HepG2 (cell line): ENCODE measurements at regions not wholly inside any gene's neighbourhood (a gene's known extent, or its start where the extent isn't known, plus 50 kb on each side); places are given as distances from the start of the nearest gene placed in this dataset.

Source experiments
- ATAC-seq: fragments of 200-7000 bp; cut with Tn5 transposase; 3 replicates; pipeline ENCODE4 v1.9.1; 2020; ENCODE audit warnings: mild to moderate bottlenecking, moderate library complexity
- BruUV-seq: library from RNA; stranded (reverse); fragments of 400-500 nt; replicated peaks from 2 replicates; lab custom pipeline; 2021; lab: Mats Ljungman, UMichigan
- CTCF ChIA-PET: fragments of 300-600 bp; formaldehyde crosslinking; extraction: SDS; loops from one replicate; lab custom pipeline; 2021; ENCODE audit warnings: low total read pairs, inconsistent platforms, low intra/inter-chr PET ratio; lab: Yijun Ruan, JAX
- POLR2A ChIA-PET: fragments of 350-600 bp; sonication (Branson Sonifier 250); formaldehyde crosslinking; loops from one replicate; lab custom pipeline; 2020; ENCODE audit warnings: antibody characterized with exemption, inconsistent platforms; lab: Yijun Ruan, JAX
- DNase-seq: peaks from one replicate; pipeline ENCODE4 v3.0.0-alpha.2; 2015; ENCODE audit warnings: low spot score
- FAIRE-seq: peaks from 3 replicates; lab custom pipeline; 2011; peaks lifted over from hg19 to GRCh38; lab: Jason Lieb, UNC
- H2AFZ ChIP-seq: one replicate; pipeline ENCODE4 v1.6.1; 2011; ENCODE audit warnings: low read length, inconsistent platforms
- H3K27ac ChIP-seq: fragments of 300-600 bp; 3 replicates; pipeline ENCODE4 v1.8.0; 2011; ENCODE audit warnings: mixed run types, mild to moderate bottlenecking, mixed read lengths, low read length, inconsistent platforms; ENCODE audit not compliant: insufficient read depth; ENCODE audit errors: extremely low read length
- H3K27me3 ChIP-seq, 2 experiments: fragments of 200-600 bp in 1 of 2; 2 replicates in 1 of 2; 3 replicates in 1 of 2; pipeline versions ENCODE4 v1.6.0 to v1.8.0; 2011; ENCODE audit warnings: low read length in 2 of 2, mild to moderate bottlenecking in 2 of 2, moderate library complexity in 2 of 2, inconsistent platforms in 1 of 2; ENCODE audit not compliant: insufficient read depth in 2 of 2, control insufficient read depth in 1 of 2
- H3K36me3 ChIP-seq, 2 experiments: fragments of 200-600 bp in 1 of 2; replicated peaks in 1 of 2; 2 replicates in 1 of 2; 3 replicates in 1 of 2; pipeline versions ENCODE4 v1.5.1 to v1.8.0; 2011; ENCODE audit warnings: low read length in 2 of 2, inconsistent platforms in 1 of 2; ENCODE audit not compliant: insufficient read depth in 2 of 2, control insufficient read depth in 1 of 2
- H3K4me1 ChIP-seq: 2 replicates; pipeline ENCODE4 v1.5.1; 2012; ENCODE audit warnings: low read length, inconsistent platforms; ENCODE audit not compliant: insufficient read depth
- H3K4me2 ChIP-seq: 2 replicates; pipeline ENCODE4 v1.6.0; 2011; ENCODE audit warnings: low read depth, low read length, inconsistent platforms
- H3K4me3 ChIP-seq, 3 experiments: fragments of 200-600 bp in 1 of 3; sonication (generic), shearing (Covaris generic) in 1 of 3; replicated peaks in 1 of 3; 2 replicates each; pipeline ENCODE4 v1.5.1; 2011 to 2016; ENCODE audit warnings: low read length in 3 of 3, inconsistent platforms in 2 of 3, low read depth in 2 of 3, mild to moderate bottlenecking in 2 of 3, control low read depth in 1 of 3, mixed read lengths in 1 of 3; ENCODE audit not compliant: insufficient read depth in 1 of 3
- H3K79me2 ChIP-seq: one replicate; pipeline ENCODE4 v1.6.1; 2011; ENCODE audit warnings: low read length, inconsistent platforms; ENCODE audit not compliant: insufficient read depth
- H3K9ac ChIP-seq: 2 replicates; pipeline ENCODE4 v1.6.0; 2011; ENCODE audit warnings: mild to moderate bottlenecking, low read depth, low read length, inconsistent platforms; ENCODE audit not compliant: insufficient read depth
- H3K9me3 ChIP-seq: 2 replicates; pipeline ENCODE4 v1.5.1; 2012; ENCODE audit warnings: mild to moderate bottlenecking, low read length
- H4K20me1 ChIP-seq: 2 replicates; pipeline ENCODE4 v1.6.0; 2011; ENCODE audit warnings: inconsistent platforms, mild to moderate bottlenecking, low read length, moderate library complexity; ENCODE audit not compliant: insufficient read depth
- DNMT3B ChIP-seq: conservative IDR thresholded peaks from 2 replicates; pipeline ENCODE4 v1.6.1; 2016; ENCODE audit warnings: missing biosample characterization, control low read depth
- MEF2D ChIP-seq: sonication (generic); formaldehyde crosslinking; IDR thresholded peaks from 2 replicates; pipeline ENCODE4 v1.5.1; 2020; ENCODE audit warnings: mild to moderate bottlenecking, missing genetic modification reagents
- NRL ChIP-seq: sonication (generic); formaldehyde crosslinking; IDR thresholded peaks from 2 replicates; pipeline ENCODE4 v1.5.0; 2020; ENCODE audit warnings: missing genetic modification reagents, mild to moderate bottlenecking, moderate library complexity, borderline replicate concordance
- PAF1 ChIP-seq: IDR thresholded peaks from 2 replicates; pipeline ENCODE4 v1.6.1; 2016; ENCODE audit warnings: missing genetic modification reagents, missing compliant biosample characterization
- SP4 ChIP-seq: sonication (generic); formaldehyde crosslinking; IDR thresholded peaks from 2 replicates; pipeline ENCODE4 v1.8.1; 2023; ENCODE audit warnings: mild to moderate bottlenecking, missing genetic modification reagents
- TMF1 ChIP-seq: sonication (generic); formaldehyde crosslinking; IDR thresholded peaks from 2 replicates; pipeline ENCODE4 v1.8.1; 2022; ENCODE audit warnings: low read depth, missing genetic modification reagents
- TRIM24 ChIP-seq: sonication (generic); formaldehyde crosslinking; IDR thresholded peaks from 2 replicates; pipeline ENCODE4 v1.8.0; 2022; ENCODE audit warnings: mild to moderate bottlenecking, missing genetic modification reagents
- ZNF180 ChIP-seq: sonication (generic); formaldehyde crosslinking; IDR thresholded peaks from 2 replicates; pipeline ENCODE4 v1.4.0; 2020; ENCODE audit warnings: low read depth, missing genetic modification reagents, borderline replicate concordance
- ZNF570 ChIP-seq: sonication (generic); formaldehyde crosslinking; IDR thresholded peaks from 2 replicates; pipeline ENCODE4 v1.4.0; 2020; ENCODE audit warnings: mild to moderate bottlenecking, missing genetic modification reagents, borderline replicate concordance
- WGBS: methylation state at CpG from one replicate; pipeline ENCODE4 v1.1.6; 2017; ENCODE audit warnings: low lambda C conversion rate; 5-methylcytosine and 5-hydroxymethylcytosine counted together
- in situ Hi-C: cut with HindIII; loops from 2 replicates; pipeline ENCODE4 v1.10.0; 2017; ENCODE audit warnings: low pct_unique_long_range_greater_than_20kb; ENCODE audit not compliant: extremely low pct_ligation_motif_present
- intact Hi-C: fragments of 100-400 bp; cut with micrococcal nuclease; formaldehyde crosslinking; loops from one replicate; pipeline ENCODE4 v1.10.0; 2022; ENCODE audit not compliant: unreplicated experiment
- TF ChIP-seq, protein P1 (sequence below): sonication (generic); formaldehyde crosslinking; IDR thresholded peaks from 2 replicates; pipeline ENCODE4 v1.5.0; 2020; ENCODE audit warnings: missing genetic modification reagents

DNA sequence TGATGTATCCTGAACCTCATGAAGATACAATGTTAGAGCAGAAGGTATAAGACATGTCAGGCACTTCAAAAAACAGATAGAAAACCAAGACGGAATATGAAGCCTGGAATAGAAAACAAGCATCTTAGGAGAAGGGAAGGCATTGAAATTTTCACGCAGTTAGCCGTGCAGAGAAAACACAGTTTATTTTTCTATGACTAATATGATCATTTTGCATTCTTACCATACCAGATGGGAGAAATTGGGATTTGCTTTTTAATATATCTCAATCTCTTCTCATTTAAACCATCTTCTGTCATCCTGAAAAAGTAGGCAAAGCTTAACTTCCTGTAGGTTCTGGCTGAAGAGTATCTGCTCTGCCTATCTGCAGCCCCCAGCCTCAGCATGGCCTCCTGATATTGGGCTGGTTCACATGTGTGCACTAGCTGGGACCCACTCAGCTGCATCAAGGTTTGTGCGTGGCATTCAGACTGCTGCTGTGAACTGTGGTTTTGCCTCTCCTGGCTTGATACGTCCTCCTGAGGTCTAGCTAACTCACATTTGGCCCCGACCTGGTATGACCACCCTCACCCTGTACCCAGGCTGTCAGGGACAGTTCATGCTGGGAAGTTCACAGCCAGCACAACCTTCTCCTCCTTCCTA, 392.5 kb upstream of the SASH1 start:
- 45% methylated on average over 6 of the region's 6 CpGs for WGBS
- ChIA-PET CTCF (no interaction called here), POLR2A (no interaction called here)
- H3K36me3 ChIP-seq = no peaks in the 10 kb centered on the region
- H3K4me2 ChIP-seq = no peak overlapping the region
- no peak overlapping the region for H3K9ac ChIP-seq
- H3K79me2 ChIP-seq = no peaks in the 10 kb centered on the region
- H3K27ac ChIP-seq = no peak overlapping the region
- TF ChIP-seq DNMT3B (CRISPR knock-in tag) (no peak), NRL (no peak)
- no peaks in the 10 kb centered on the region for H3K27me3 ChIP-seq
- ATAC-seq = no peak
- no peak overlapping the region for H2AFZ ChIP-seq
- H3K4me3 ChIP-seq = no peak overlapping the region
- no peaks in the 10 kb centered on the region for H3K9me3 ChIP-seq
- no peak for FAIRE-seq
- DNase-seq = no peak
- intact Hi-C loops = no loop called here
- in situ Hi-C loops = no loop called here
- H4K20me1 ChIP-seq = no peaks in the 10 kb centered on the region
- BruUV-seq = no TSS peak
- H3K4me1 ChIP-seq = no peaks in the 10 kb centered on the region

GRCh38 chr6:147950623-147950987, 392.0 kb upstream of the SASH1 start:
- Histone ChIP-seq H2AFZ (no peak overlapping the region), H3K4me2 (no peak overlapping the region), H3K27me3 (no peaks in the 10 kb centered on the region), H3K9me3 (no peaks in the 10 kb centered on the region), H3K4me1 (no peaks in the 10 kb centered on the region), H3K27ac (no peak overlapping the region), H3K9ac (no peak overlapping the region), H3K36me3 (no peaks in the 10 kb centered on the region), H3K79me2 (no peaks in the 10 kb centered on the region), H4K20me1 (no peaks in the 10 kb centered on the region), H3K4me3 (no peak overlapping the region)
- WGBS = 33% methylated on average over 5 of the region's 5 CpGs
- CTCF ChIA-PET = no interaction called here
- no peak for DNase-seq
- in situ Hi-C loops = no loop called here
- POLR2A ChIA-PET = no interaction called here
- TF ChIP-seq ZNF180 (CRISPR knock-in tag) (no peak), TMF1 (CRISPR knock-in tag) (no peak), ZNF570 (no peak), PAF1 (CRISPR knock-in tag) (no peak), TRIM24 (CRISPR knock-in tag) (no peak), MEF2D (CRISPR knock-in tag) (no peak), SP4 (no peak)
- TF ChIP-seq, protein P1, sequence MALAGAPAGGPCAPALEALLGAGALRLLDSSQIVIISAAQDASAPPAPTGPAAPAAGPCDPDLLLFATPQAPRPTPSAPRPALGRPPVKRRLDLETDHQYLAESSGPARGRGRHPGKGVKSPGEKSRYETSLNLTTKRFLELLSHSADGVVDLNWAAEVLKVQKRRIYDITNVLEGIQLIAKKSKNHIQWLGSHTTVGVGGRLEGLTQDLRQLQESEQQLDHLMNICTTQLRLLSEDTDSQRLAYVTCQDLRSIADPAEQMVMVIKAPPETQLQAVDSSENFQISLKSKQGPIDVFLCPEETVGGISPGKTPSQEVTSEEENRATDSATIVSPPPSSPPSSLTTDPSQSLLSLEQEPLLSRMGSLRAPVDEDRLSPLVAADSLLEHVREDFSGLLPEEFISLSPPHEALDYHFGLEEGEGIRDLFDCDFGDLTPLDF (CRISPR knock-in tag) = no peak
- no TSS peak for BruUV-seq
- FAIRE-seq = no peak
- no peak for ATAC-seq
- intact Hi-C loops = no loop called here
